ENCODE measurements at regions not wholly inside any gene's neighbourhood (a gene's known extent, or its start where the extent isn't known, plus 50 kb on each side); places are given as distances from the start of the nearest gene placed in this dataset.

DNA sequence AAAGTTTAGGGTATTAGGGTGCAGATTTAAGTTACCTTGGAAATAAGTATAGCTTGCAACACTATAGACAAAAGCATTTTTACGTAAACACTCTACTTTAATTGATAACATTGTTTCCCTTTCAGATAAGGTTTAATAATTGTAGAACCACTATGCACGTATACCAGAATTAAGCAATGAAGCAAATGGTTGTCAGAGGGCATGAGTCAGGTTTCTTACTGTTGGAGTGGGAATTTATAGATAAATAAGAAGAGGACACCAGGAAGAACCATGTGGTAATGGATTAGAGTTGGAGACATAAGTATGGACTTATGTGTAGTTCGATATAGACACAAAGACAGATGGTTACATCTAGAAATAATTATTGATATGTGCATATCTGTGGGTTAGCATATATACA is 355.6 kb downstream of the ETV1 start:
- TF ChIP-seq, protein P1, sequence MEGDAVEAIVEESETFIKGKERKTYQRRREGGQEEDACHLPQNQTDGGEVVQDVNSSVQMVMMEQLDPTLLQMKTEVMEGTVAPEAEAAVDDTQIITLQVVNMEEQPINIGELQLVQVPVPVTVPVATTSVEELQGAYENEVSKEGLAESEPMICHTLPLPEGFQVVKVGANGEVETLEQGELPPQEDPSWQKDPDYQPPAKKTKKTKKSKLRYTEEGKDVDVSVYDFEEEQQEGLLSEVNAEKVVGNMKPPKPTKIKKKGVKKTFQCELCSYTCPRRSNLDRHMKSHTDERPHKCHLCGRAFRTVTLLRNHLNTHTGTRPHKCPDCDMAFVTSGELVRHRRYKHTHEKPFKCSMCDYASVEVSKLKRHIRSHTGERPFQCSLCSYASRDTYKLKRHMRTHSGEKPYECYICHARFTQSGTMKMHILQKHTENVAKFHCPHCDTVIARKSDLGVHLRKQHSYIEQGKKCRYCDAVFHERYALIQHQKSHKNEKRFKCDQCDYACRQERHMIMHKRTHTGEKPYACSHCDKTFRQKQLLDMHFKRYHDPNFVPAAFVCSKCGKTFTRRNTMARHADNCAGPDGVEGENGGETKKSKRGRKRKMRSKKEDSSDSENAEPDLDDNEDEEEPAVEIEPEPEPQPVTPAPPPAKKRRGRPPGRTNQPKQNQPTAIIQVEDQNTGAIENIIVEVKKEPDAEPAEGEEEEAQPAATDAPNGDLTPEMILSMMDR (IDR thresholded peaks at IDR 0.05) = no peak
- no peak for TF ChIP-seq ZFX (IDR thresholded peaks at IDR 0.05; ENCODE audit: borderline replicate concordance)
- no peak overlapping the region for H3K27ac ChIP-seq

DNA sequence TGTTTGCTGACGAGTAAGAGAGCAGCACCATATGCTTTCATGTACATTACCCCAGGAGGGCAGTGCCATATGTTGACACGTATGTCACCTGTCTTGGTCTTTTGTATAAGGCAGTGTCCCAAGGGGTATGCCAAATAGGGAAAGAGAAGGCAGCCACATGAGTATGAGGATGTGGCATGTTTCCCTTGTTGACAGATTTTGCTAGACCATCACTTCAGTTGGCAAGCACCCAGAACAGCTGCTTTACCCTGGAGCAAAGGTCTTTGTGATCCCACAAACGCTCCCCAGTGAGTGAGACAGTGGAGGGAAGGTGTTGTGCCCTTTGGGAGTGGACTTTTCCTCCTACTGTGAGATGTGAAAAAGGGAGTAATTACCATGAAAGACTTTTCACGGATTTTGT is 350.1 kb downstream of the ETV1 start:
- no peak overlapping the region for H3K27ac ChIP-seq
- TF ChIP-seq ZFX (IDR thresholded peaks at IDR 0.05; ENCODE audit: borderline replicate concordance) = no peak
- TF ChIP-seq, protein P1 (IDR thresholded peaks at IDR 0.05) = no peak

DNA sequence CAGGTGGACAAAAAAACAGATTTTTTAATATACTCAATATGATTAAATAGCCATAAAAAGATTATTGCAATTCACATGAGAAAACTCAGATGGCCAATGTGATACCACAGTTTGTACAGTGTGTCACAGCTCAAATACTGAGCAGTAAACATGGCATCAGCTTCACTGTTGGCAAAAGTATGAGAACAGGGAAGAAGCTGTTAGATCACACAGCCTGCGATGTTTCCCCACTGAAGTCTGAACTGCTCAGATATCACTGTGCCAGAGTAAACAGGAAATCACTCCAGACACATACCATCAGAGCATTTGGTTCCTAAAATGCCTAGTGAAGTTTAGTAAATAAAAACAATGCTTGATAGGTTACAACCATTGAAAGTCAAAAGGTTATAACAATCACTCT is 347.8 kb downstream of the ETV1 start:
- TF ChIP-seq, protein P1 (IDR thresholded peaks at IDR 0.05) = no peak
- TF ChIP-seq ZFX (IDR thresholded peaks at IDR 0.05; ENCODE audit: borderline replicate concordance) = no peak
- no peak overlapping the region for H3K27ac ChIP-seq

DNA sequence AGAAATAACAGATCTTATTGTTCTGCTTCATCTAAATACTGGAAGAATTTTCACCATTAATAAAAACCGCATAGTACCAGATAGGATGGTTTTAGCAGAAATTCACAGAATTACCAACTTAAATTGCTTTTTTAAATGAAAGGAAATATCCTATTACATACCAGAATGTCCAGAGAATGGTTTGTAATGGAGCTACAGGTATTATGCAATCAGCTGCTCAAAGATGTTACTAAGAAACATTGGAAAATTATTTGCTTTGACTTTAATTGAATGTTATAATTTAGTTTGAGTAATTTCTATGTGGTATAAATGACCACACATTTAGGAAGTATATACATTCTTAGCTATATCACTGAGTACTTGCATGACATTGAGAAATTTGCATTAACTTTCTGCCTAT is 338.3 kb downstream of the ETV1 start:
- no peak overlapping the region for H3K27ac ChIP-seq
- TF ChIP-seq, protein P1 (IDR thresholded peaks at IDR 0.05) = no peak
- no peak for TF ChIP-seq ZFX (IDR thresholded peaks at IDR 0.05; ENCODE audit: borderline replicate concordance)

DNA sequence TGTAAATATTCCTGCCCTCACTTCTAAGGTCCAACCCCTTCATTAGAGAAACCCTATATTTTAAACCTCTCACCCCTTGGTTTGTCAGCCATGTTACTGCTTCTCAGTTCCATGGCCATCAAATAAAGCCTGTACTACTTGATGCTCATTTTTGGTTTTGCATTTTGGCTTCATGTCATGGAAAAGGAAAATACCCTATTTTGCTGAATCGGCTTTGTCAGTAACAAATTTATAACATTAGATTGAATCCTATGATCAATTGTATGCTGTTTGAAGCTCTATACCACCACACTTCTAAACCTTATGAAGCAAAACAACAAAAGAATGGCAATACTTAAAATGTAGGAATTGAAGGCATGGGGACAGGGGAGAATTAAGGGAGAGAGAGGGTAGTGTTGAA is 333.1 kb downstream of the ETV1 start:
- TF ChIP-seq ZFX (IDR thresholded peaks at IDR 0.05; ENCODE audit: borderline replicate concordance) = no peak
- TF ChIP-seq, protein P1 (IDR thresholded peaks at IDR 0.05) = no peak
- no peak overlapping the region for H3K27ac ChIP-seq

DNA sequence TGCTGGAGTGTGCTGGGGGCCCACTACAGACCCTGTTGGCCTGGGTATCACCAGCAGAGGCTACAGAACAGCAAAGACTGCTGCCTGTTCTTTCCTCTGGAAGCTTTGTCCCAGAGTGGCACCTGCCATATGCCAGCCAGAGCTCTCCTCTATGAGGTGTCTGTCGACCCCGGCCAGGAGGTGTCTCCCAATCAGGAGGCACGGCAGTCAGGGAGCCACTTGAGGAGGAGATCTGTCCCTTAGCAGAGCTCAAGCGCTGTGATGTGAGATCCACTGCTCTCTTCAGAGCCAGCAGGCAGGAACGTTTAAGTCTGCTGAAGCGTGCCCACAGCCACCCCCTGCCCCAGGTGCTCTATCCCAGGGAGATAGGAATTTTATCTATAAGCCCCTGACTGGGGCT is 316.2 kb downstream of the ETV1 start:
- TF ChIP-seq ZFX (IDR thresholded peaks at IDR 0.05; ENCODE audit: borderline replicate concordance) = no peak
- TF ChIP-seq, protein P1 (IDR thresholded peaks at IDR 0.05) = no peak
- no peak overlapping the region for H3K27ac ChIP-seq

DNA sequence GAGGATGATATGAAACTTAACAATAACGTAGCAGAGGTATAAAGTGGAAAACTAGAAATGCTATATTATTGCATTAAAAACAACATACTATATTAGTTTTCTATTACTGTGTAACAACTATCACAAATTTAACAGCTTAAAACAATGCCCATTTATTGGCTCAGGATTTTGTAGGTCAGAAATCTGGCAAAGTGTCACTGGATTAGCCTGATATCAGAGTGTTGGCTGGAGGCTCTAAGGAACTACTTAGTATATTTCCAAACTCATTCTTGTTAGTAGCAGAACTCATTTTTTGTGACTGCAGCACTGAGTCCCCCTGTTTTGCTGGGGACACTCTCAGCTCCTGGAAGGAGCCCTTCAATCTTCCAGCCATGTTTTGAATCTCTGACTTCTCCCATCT is 306.8 kb downstream of the ETV1 start:
- TF ChIP-seq, protein P1 (IDR thresholded peaks at IDR 0.05) = no peak
- TF ChIP-seq ZFX (IDR thresholded peaks at IDR 0.05; ENCODE audit: borderline replicate concordance) = no peak
- no peak overlapping the region for H3K27ac ChIP-seq

All from 22Rv1 (cell line).